GM20000 (cell line): ENCODE measurements at regions not wholly inside any gene's neighbourhood (a gene's known extent, or its start where the extent isn't known, plus 50 kb on each side); places are given as distances from the start of the nearest gene placed in this dataset.
A peak's percentile ranks its signal among the peaks of the same experiment; 100 is the strongest.
"Not testable (repeated sequence)": the region's sequence is repeated elsewhere in the genome, so short reads cannot be mapped to it uniquely, and the experiment has no call there.

Source experiments
- DNase-seq: peaks from one replicate; pipeline ENCODE4 v3.0.0; 2012; ENCODE audit warnings: low spot score
- TF ChIP-seq, protein P1 (sequence below): IDR thresholded peaks from 2 replicates; pipeline ENCODE4 v1.5.1; 2012; ENCODE audit warnings: mild to moderate bottlenecking, control low read depth; ENCODE audit errors: extremely low read depth, missing control alignments

DNA sequence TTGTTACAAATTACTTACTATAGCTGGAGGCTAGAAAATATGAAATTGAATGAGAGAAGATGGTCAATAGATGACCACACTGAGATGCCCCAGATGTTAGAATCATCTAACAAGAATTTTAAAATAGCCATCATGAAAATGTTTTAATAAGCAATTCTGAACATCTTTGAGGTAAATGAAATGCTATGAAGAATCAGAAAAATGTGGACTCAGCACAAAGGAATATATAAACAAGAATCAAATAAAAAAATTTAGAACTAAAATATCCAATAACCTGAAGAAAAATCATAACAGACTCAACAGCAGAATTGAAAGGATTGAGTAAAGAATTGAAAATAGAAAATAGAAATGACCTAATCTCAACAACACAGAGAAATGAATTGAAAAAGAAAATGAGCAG, 248.5 kb downstream of the PRDM9 start:
- DNase-seq = no peak
- TF ChIP-seq, protein P1, sequence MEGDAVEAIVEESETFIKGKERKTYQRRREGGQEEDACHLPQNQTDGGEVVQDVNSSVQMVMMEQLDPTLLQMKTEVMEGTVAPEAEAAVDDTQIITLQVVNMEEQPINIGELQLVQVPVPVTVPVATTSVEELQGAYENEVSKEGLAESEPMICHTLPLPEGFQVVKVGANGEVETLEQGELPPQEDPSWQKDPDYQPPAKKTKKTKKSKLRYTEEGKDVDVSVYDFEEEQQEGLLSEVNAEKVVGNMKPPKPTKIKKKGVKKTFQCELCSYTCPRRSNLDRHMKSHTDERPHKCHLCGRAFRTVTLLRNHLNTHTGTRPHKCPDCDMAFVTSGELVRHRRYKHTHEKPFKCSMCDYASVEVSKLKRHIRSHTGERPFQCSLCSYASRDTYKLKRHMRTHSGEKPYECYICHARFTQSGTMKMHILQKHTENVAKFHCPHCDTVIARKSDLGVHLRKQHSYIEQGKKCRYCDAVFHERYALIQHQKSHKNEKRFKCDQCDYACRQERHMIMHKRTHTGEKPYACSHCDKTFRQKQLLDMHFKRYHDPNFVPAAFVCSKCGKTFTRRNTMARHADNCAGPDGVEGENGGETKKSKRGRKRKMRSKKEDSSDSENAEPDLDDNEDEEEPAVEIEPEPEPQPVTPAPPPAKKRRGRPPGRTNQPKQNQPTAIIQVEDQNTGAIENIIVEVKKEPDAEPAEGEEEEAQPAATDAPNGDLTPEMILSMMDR = no peak

DNA sequence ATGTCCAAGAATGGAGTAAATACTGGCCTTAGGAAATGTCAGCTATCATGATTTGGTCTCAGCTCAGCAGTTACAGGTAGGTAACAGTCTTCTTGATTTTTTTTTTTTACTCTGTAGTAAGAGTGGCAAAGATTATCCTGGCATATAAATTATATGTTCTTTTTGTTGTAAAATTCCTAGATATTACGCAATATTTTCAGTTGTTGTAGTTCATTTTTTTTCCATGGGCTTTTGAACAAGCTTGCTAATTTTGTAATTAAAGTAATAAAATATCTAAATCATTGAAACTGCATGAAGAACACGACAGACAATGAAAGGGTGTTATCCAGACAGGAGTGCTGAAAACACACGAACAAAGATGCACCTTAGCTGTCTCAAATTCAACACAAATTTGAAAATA, 249.4 kb downstream of the PRDM9 start:
- TF ChIP-seq, protein P1 = no peak
- no peak for DNase-seq

DNA sequence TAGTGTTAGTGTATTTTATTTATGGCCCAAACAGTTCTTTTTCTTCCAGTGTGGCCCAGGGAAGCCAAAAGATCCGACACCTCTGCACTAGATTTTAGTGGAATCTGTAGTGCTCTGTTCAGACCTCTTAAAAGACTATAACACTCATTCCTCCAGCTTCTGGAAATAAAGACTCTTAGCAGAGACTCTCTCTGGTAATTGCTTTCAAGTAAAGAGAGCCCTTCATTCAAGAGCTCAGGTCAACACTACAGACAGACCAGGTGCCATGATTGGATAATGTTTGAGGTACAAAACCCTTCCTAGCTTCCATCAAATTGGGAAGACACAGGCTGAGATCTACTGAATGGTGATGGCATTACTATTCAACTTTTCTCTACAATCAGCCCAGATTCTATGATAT, 255.8 kb downstream of the PRDM9 start:
- TF ChIP-seq, protein P1 = no peak
- no peak for DNase-seq

DNA sequence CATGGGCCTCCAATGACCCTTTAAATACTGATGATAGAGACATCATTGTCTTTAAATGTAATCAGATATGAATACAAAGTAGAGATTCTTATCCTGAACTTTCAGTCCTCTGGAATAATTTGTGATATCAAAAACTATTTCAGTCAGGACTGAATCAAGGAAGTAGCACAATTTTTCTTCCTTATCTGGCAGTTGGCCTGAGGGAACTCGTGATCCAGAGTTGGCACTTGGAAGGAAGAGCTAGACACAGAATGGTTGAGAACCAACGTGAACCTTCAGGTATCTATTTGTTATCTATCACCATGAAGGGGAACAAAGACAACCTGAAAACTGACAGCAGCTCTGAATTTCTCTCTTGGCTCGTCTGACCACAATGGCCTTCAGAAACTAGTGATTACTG, 269.3 kb downstream of the PRDM9 start:
- no peak for DNase-seq
- TF ChIP-seq, protein P1 = no peak

DNA sequence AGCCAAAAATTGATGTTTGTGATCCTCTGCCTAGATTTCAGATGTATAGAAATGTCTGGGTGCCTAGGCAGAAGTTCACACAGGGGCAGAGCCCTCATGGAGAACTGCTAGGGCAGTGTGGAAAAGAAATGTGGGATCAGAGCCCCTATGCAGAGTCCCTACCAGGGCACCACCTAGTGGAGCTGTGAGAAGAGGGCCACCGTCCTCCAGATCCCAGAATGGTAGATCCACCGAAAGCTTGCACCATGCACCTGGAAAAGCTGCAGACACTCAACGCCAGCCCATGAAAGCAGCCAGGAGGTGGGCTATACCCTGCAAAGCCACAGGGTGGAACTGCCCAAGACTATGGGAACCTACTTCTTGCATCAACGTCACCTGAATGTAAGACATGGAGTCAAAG, 292.9 kb downstream of the PRDM9 start:
- DNase-seq = not testable (repeated sequence)

DNA sequence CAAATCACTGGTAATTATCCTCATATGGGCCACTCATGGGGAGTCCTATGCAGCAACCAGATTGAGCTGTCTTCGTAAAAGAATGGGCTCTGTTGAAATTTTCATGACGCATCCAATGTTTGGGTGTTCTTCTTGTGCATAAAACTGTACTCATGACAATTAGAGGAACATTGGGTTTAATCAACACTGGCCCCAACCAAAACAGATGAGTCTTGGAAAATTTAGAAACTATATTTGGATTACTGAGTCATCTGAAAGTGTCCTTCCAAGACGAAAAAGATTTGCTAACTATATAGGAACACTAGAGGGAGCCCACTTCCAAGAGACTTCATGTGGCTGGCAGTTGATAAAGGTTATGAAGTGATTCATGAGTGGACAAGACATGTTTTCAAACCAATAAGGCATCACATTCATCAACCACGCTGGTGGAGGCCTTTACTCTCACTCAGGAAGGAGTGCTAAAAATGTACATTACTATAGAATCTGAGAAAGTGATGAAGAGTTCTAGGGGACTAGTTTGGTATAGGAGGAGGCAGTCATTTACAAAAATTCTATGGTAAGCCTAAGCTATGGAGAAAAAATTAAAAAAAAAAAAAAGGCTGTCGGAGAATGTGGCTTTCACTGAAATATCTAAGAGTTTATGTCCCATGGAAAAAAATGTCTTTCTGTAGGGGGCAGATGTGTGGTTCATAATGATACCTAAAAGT, 313.5 kb downstream of the PRDM9 start:
- DNase-seq = no peak
- TF ChIP-seq, protein P1 = peak; percentile 25

DNA sequence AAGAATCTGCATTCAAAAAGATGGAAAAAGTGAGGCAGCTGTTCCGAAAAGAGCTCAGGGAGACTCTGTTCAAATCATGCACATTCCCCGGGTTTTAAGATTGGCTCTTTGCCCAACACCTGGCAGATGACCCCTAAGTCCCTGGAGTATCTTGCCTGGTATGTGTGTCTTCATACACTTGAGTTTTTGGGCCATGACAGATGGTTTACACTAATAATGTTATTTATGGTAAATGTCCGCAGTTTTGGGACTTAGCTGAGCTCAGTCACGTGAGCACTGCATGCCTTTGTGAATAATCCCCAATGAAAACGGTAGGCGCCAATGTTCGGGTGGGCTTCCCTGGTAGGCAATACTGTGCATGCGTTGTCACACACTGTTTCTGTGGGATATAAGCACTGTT, 316.1 kb downstream of the PRDM9 start:
- TF ChIP-seq, protein P1 = no peak
- DNase-seq = no peak

DNA sequence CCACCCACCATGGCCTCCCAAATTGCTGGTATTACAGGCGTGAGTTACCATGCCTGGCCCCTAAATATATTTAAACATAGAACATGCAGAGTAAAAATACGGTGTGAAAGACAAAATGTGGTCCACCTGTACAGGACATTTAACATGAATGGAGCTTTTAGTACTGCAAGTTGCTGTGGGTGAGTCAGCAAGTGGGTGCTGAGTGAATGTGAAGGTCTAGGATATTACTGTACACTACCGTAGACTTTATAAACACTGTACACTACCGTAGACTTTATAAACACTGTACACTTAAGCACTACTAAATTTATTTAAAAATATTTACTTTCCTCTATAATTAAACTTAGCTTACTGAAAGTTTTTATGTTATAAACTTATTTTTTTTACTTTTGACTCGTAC, 317.8 kb downstream of the PRDM9 start:
- no peak for DNase-seq
- TF ChIP-seq, protein P1 = no peak
